GM23248 (cell line): ENCODE measurements at regions not wholly inside any gene's neighbourhood (a gene's known extent, or its start where the extent isn't known, plus 50 kb on each side); places are given as distances from the start of the nearest gene placed in this dataset.
"Not testable (repeated sequence)": the region's sequence is repeated elsewhere in the genome, so short reads cannot be mapped to it uniquely, and the experiment has no call there.

Source experiments
- DNase-seq: peaks from one replicate; pipeline ENCODE4 v3.0.0-alpha.2; 2015
- H2AFZ ChIP-seq: fragments of 200-600 bp; sonication (generic); 2 replicates; pipeline ENCODE4 v1.6.1; 2016; ENCODE audit warnings: antibody characterized with exemption
- H3F3A ChIP-seq: fragments of 200-600 bp; sonication (generic); 2 replicates; pipeline ENCODE4 v1.6.1; 2016; ENCODE audit warnings: mild to moderate bottlenecking, antibody characterized with exemption, mixed run types; ENCODE audit not compliant: insufficient read depth
- H3K27ac ChIP-seq: fragments of 200-600 bp; sonication (generic); 2 replicates; pipeline ENCODE4 v1.5.1; 2016; ENCODE audit warnings: mild to moderate bottlenecking
- H3K27me3 ChIP-seq: fragments of 200-600 bp; sonication (generic); replicated peaks from 2 replicates; pipeline ENCODE4 v1.6.1; 2016; ENCODE audit warnings: mild to moderate bottlenecking; ENCODE audit not compliant: insufficient read depth
- H3K36me3 ChIP-seq: fragments of 200-600 bp; sonication (generic); 2 replicates; pipeline ENCODE4 v1.6.1; 2016; ENCODE audit warnings: low read depth, mild to moderate bottlenecking
- H3K4me1 ChIP-seq: fragments of 200-600 bp; sonication (generic); 2 replicates; pipeline ENCODE4 v1.6.1; 2016; ENCODE audit warnings: mild to moderate bottlenecking; ENCODE audit not compliant: insufficient read depth
- H3K4me2 ChIP-seq: fragments of 200-600 bp; sonication (generic); one replicate; pipeline ENCODE4 v1.6.1; 2016; ENCODE audit warnings: mild to moderate bottlenecking; ENCODE audit not compliant: unreplicated experiment
- H3K4me3 ChIP-seq: fragments of 200-600 bp; sonication (generic); 2 replicates; pipeline ENCODE4 v1.5.1; 2016; ENCODE audit warnings: mild to moderate bottlenecking
- H3K79me2 ChIP-seq: fragments of 200-600 bp; sonication (generic); 2 replicates; pipeline ENCODE4 v1.6.1; 2016; ENCODE audit warnings: mild to moderate bottlenecking; ENCODE audit not compliant: insufficient read depth
- H3K9ac ChIP-seq: fragments of 200-600 bp; sonication (generic); 2 replicates; pipeline ENCODE4 v1.6.1; 2016; ENCODE audit warnings: mild to moderate bottlenecking
- H3K9me2 ChIP-seq: fragments of 200-600 bp; sonication (generic); 2 replicates; pipeline ENCODE4 v1.6.1; 2016; ENCODE audit warnings: mixed run types, mild to moderate bottlenecking, moderate library complexity; ENCODE audit not compliant: insufficient read depth
- H3K9me3 ChIP-seq: fragments of 200-600 bp; sonication (generic); one replicate; pipeline ENCODE4 v1.6.1; 2017; ENCODE audit warnings: low read depth
- H4K20me1 ChIP-seq: fragments of 200-600 bp; sonication (generic); 2 replicates; pipeline ENCODE4 v1.6.0; 2016; ENCODE audit not compliant: insufficient read depth
- EZH2 ChIP-seq: fragments of 200-600 bp; sonication (generic); IDR thresholded peaks from 2 replicates; pipeline ENCODE4 v1.6.1; 2018; ENCODE audit warnings: antibody characterized with exemption, mild to moderate bottlenecking; ENCODE audit not compliant: insufficient read depth, poor library complexity, severe bottlenecking
- EZH2phosphoT487 ChIP-seq: fragments of 200-600 bp; sonication (generic); IDR thresholded peaks from 2 replicates; pipeline ENCODE4 v1.6.1; 2018; ENCODE audit warnings: antibody characterized with exemption, moderate library complexity, mild to moderate bottlenecking, low read depth; ENCODE audit not compliant: insufficient read depth
- WGBS, 2 experiments: methylation state at CpG; one replicate each; pipeline ENCODE4 v1.1.6; 2015 to 2017; ENCODE audit warnings: low lambda C conversion rate in 2 of 2, low coverage in 1 of 2; ENCODE audit errors: missing lambda C conversion rate in 2 of 2; 5-methylcytosine and 5-hydroxymethylcytosine counted together
- in situ Hi-C: fragments of 300-500 bp; cut with MboI; formaldehyde crosslinking; loops from 2 replicates; pipeline ENCODE4 v1.15.0; 2020

GRCh38 chr7:51927738-51928137 is 611.1 kb upstream of the COBL start:
- WGBS, 2 experiments, result 2 to 10% methylated on average over 6 of the region's 6 CpGs
- no peaks in the 10 kb centered on the region for H3F3A ChIP-seq
- H3K9ac ChIP-seq, result no peak overlapping the region
- no peaks in the 10 kb centered on the region for H4K20me1 ChIP-seq
- no peak overlapping the region for H3K4me3 ChIP-seq
- no peak overlapping the region for H3K27ac ChIP-seq
- H3K27me3 ChIP-seq, result no peaks in the 10 kb centered on the region
- H3K36me3 ChIP-seq, result no peaks in the 10 kb centered on the region
- no peak overlapping the region for H2AFZ ChIP-seq
- TF ChIP-seq EZH2phosphoT487, result no peak
- TF ChIP-seq EZH2, result no peak
- no peaks in the 10 kb centered on the region for H3K9me2 ChIP-seq
- no peak for DNase-seq
- no peaks in the 10 kb centered on the region for H3K4me1 ChIP-seq
- H3K79me2 ChIP-seq, result no peaks in the 10 kb centered on the region
- in situ Hi-C loops, result no loop called here
- no peaks in the 10 kb centered on the region for H3K9me3 ChIP-seq
- H3K4me2 ChIP-seq, result no peak overlapping the region

DNA sequence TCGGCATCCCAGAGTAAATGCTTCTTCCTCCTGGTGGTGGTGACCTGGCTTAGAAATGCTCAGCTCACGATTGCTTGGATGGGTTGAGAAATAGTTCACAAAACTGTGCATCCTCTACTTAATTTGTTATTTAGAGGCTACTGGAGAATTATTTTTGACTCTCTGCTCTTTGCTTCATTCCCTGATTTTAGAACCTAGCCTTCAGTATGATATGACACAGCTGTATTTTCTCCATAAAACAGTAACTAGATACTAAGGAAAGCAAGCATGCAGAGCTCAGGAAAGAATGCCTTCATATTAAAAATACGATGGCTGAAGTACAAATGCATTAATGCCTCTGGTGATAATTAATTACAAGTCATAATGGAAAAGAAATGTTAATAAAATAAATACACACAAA is 602.0 kb upstream of the COBL start:
- H3K27me3 ChIP-seq, result no peaks in the 10 kb centered on the region
- no peaks in the 10 kb centered on the region for H3F3A ChIP-seq
- in situ Hi-C loops, result no loop called here
- H3K9me3 ChIP-seq, result no peaks in the 10 kb centered on the region
- no peak overlapping the region for H3K27ac ChIP-seq
- WGBS, 2 experiments, result 7 to 20% methylated on average over 3 of the region's 3 CpGs
- no peak overlapping the region for H3K9ac ChIP-seq
- H2AFZ ChIP-seq, result no peak overlapping the region
- no peak for TF ChIP-seq EZH2
- TF ChIP-seq EZH2phosphoT487, result no peak
- H3K4me3 ChIP-seq, result no peak overlapping the region
- H3K4me1 ChIP-seq, result no peaks in the 10 kb centered on the region
- H3K79me2 ChIP-seq, result no peaks in the 10 kb centered on the region
- H3K36me3 ChIP-seq, result no peaks in the 10 kb centered on the region
- no peak for DNase-seq
- no peak overlapping the region for H3K4me2 ChIP-seq
- no peaks in the 10 kb centered on the region for H4K20me1 ChIP-seq
- no peaks in the 10 kb centered on the region for H3K9me2 ChIP-seq

GRCh38 chr7:51901489-51901840 is 584.9 kb upstream of the COBL start:
- H3K9me2 ChIP-seq, result no peaks in the 10 kb centered on the region
- H3K9ac ChIP-seq, result no peak overlapping the region
- no peak overlapping the region for H3K27ac ChIP-seq
- DNase-seq, result no peak
- H2AFZ ChIP-seq, result no peak overlapping the region
- no peaks in the 10 kb centered on the region for H4K20me1 ChIP-seq
- H3K27me3 ChIP-seq, result no peaks in the 10 kb centered on the region
- 34 to 46% methylated on average over 13 of the region's 13 CpGs for WGBS, 2 experiments
- no peak overlapping the region for H3K4me3 ChIP-seq
- in situ Hi-C loops, result no loop called here
- H3K9me3 ChIP-seq, result no peaks in the 10 kb centered on the region
- no peak overlapping the region for H3K4me2 ChIP-seq
- H3K79me2 ChIP-seq, result no peaks in the 10 kb centered on the region
- no peaks in the 10 kb centered on the region for H3K36me3 ChIP-seq
- no peaks in the 10 kb centered on the region for H3F3A ChIP-seq
- no peaks in the 10 kb centered on the region for H3K4me1 ChIP-seq
- TF ChIP-seq EZH2phosphoT487, result no peak
- TF ChIP-seq EZH2, result no peak

- H3K9me3 ChIP-seq, H3K4me1 ChIP-seq, H4K20me1 ChIP-seq, H3K79me2 ChIP-seq, H3K27ac ChIP-seq, H3K9me2 ChIP-seq, H3K27me3 ChIP-seq, H3F3A ChIP-seq, H3K4me2 ChIP-seq, H2AFZ ChIP-seq, in situ Hi-C loops, H3K4me3 ChIP-seq, H3K9ac ChIP-seq, DNase-seq, H3K36me3 ChIP-seq: not testable (repeated sequence)
- WGBS, 2 experiments, result 66 to 70% methylated on average over 28 to 34 of the region's 42 CpGs
These were observed 584.3 kb upstream of the COBL start for GRCh38 chr7:51900755-51901488.

DNA sequence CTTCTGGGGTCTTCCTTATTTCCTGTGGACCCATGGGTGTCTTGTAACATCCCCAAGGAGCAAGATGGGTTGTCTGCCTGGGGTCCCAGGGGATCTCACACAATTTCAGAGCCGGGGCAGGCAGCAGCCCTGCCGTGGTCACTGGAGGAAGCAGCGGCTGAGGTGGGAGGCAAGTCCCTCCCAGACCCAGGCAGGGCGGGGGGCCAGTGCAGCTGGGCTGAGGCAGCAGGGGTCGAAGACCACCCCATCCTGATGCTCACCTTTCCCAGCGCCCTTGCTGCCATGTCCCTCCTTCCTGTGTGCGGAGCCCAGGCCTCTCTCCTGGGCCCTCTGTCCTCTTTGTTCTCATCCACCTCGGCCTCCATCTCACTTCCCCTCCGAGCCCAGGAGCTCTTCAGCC is 583.0 kb upstream of the COBL start:
- H3K9me3 ChIP-seq, result no peaks in the 10 kb centered on the region
- no peaks in the 10 kb centered on the region for H3F3A ChIP-seq
- no peak for TF ChIP-seq EZH2phosphoT487
- no peak for TF ChIP-seq EZH2
- H3K36me3 ChIP-seq, result no peaks in the 10 kb centered on the region
- no peak overlapping the region for H2AFZ ChIP-seq
- no peak overlapping the region for H3K9ac ChIP-seq
- H3K79me2 ChIP-seq, result no peaks in the 10 kb centered on the region
- H3K27ac ChIP-seq, result no peak overlapping the region
- in situ Hi-C loops, result no loop called here
- DNase-seq, result no peak
- no peaks in the 10 kb centered on the region for H3K9me2 ChIP-seq
- no peak overlapping the region for H3K4me3 ChIP-seq
- WGBS, 2 experiments, result 34 to 36% methylated on average over 9 of the region's 9 CpGs
- no peaks in the 10 kb centered on the region for H3K4me1 ChIP-seq
- H3K27me3 ChIP-seq, result no peaks in the 10 kb centered on the region
- H3K4me2 ChIP-seq, result no peak overlapping the region
- no peaks in the 10 kb centered on the region for H4K20me1 ChIP-seq
